H9 (cell line): ENCODE measurements at regions not wholly inside any gene's neighbourhood (a gene's known extent, or its start where the extent isn't known, plus 50 kb on each side); places are given as distances from the start of the nearest gene placed in this dataset.

ENCODE experiments used
- DNase-seq: peaks from one replicate; pipeline ENCODE4 v3.0.0-alpha.2; 2017
- H2AFZ ChIP-seq: one replicate; pipeline ENCODE4 v1.6.1; 2013; ENCODE audit warnings: mild to moderate bottlenecking, low read length, control low read depth, moderate library complexity
- H2AK5ac ChIP-seq: 2 replicates; pipeline ENCODE4 v1.6.1; 2013; ENCODE audit warnings: low read length, control low read depth, mixed read lengths; ENCODE audit not compliant: insufficient read length
- H2BK120ac ChIP-seq: one replicate; pipeline ENCODE4 v1.6.1; 2013; ENCODE audit warnings: low read depth, mild to moderate bottlenecking, low read length, control low read depth, inconsistent platforms; ENCODE audit not compliant: poor library complexity, severe bottlenecking
- H2BK12ac ChIP-seq: 2 replicates; pipeline ENCODE4 v1.6.1; 2013; ENCODE audit warnings: low read length, control low read depth, mixed read lengths, low read depth; ENCODE audit not compliant: insufficient read length
- H2BK15ac ChIP-seq: 2 replicates; pipeline ENCODE4 v1.6.1; 2013; ENCODE audit warnings: low read depth, low read length, control low read depth
- H2BK20ac ChIP-seq: one replicate; pipeline ENCODE4 v1.6.1; 2013; ENCODE audit warnings: low read depth, mild to moderate bottlenecking, low read length, control low read depth, inconsistent platforms; ENCODE audit not compliant: poor library complexity, severe bottlenecking
- H2BK5ac ChIP-seq: 2 replicates; pipeline ENCODE4 v1.6.1; 2013; ENCODE audit warnings: low read length, control low read depth, mixed read lengths; ENCODE audit not compliant: insufficient read length
- H3K14ac ChIP-seq: 2 replicates; pipeline ENCODE4 v1.6.1; 2013; ENCODE audit warnings: low read length, control low read depth; ENCODE audit not compliant: insufficient read depth
- H3K18ac ChIP-seq: 2 replicates; pipeline ENCODE4 v1.6.1; 2013; ENCODE audit warnings: low read depth, mild to moderate bottlenecking, mixed read lengths, low read length, control low read depth; ENCODE audit not compliant: insufficient read length
- H3K23ac ChIP-seq: 2 replicates; pipeline ENCODE4 v1.6.1; 2013; ENCODE audit warnings: low read length, control low read depth, mixed read lengths, low read depth; ENCODE audit not compliant: insufficient read length
- H3K23me2 ChIP-seq: 2 replicates; pipeline ENCODE4 v1.6.1; 2013; ENCODE audit warnings: low read depth, mild to moderate bottlenecking, mixed read lengths, low read length, control low read depth; ENCODE audit not compliant: insufficient read length, poor library complexity, severe bottlenecking
- H3K27ac ChIP-seq: 2 replicates; pipeline ENCODE4 v1.5.1; 2013; ENCODE audit warnings: low read length, control low read depth, mixed read lengths, low read depth; ENCODE audit not compliant: insufficient read length
- H3K27me3 ChIP-seq: 2 replicates; pipeline ENCODE4 v1.6.1; 2013; ENCODE audit warnings: low read length, control low read depth, inconsistent platforms; ENCODE audit not compliant: insufficient read depth
- H3K4ac ChIP-seq: 2 replicates; pipeline ENCODE4 v1.6.1; 2013; ENCODE audit warnings: low read depth, mild to moderate bottlenecking, control low read depth, inconsistent platforms, low read length, moderate library complexity
- H3K4me1 ChIP-seq: 2 replicates; pipeline ENCODE4 v1.6.1; 2013; ENCODE audit warnings: low read length, control low read depth, inconsistent platforms; ENCODE audit not compliant: insufficient read depth
- H3K4me2 ChIP-seq: 2 replicates; pipeline ENCODE4 v1.6.1; 2013; ENCODE audit warnings: low read length, control low read depth, mixed read lengths; ENCODE audit not compliant: insufficient read length, insufficient read depth
- H3K56ac ChIP-seq: 2 replicates; pipeline ENCODE4 v1.6.1; 2013; ENCODE audit warnings: low read depth, mild to moderate bottlenecking, mixed read lengths, low read length, control low read depth; ENCODE audit not compliant: insufficient read length
- H3K79me1 ChIP-seq: 2 replicates; pipeline ENCODE4 v1.6.1; 2013; ENCODE audit warnings: low read depth, mild to moderate bottlenecking, moderate library complexity, low read length, control low read depth, inconsistent platforms; ENCODE audit not compliant: insufficient read depth, poor library complexity, severe bottlenecking
- H3K79me2 ChIP-seq: 2 replicates; pipeline ENCODE4 v1.6.1; 2013; ENCODE audit warnings: low read length, control low read depth, inconsistent platforms; ENCODE audit not compliant: insufficient read depth
- H3K9ac ChIP-seq: 2 replicates; pipeline ENCODE4 v1.6.1; 2013; ENCODE audit warnings: low read length, control low read depth, mixed read lengths; ENCODE audit not compliant: insufficient read length; ENCODE audit errors: extremely low read depth
- H3K9me3 ChIP-seq: one replicate; pipeline ENCODE4 v1.6.1; 2013; ENCODE audit warnings: low read depth, low read length, inconsistent platforms; ENCODE audit not compliant: control insufficient read depth
- H3T11ph ChIP-seq: one replicate; pipeline ENCODE4 v1.6.1; 2013; ENCODE audit warnings: mild to moderate bottlenecking, low read length, control low read depth, inconsistent platforms
- H4K20me1 ChIP-seq: one replicate; pipeline ENCODE4 v1.6.1; 2013; ENCODE audit not compliant: control insufficient read depth, insufficient read length, insufficient read depth
- H4K5ac ChIP-seq: 2 replicates; pipeline ENCODE4 v1.6.1; 2013; ENCODE audit warnings: low read depth, mild to moderate bottlenecking, mixed read lengths, low read length, control low read depth; ENCODE audit not compliant: insufficient read length
- H4K8ac ChIP-seq: replicated peaks from 2 replicates; pipeline ENCODE4 v1.6.1; 2013; ENCODE audit warnings: low read length, control low read depth, mixed read lengths, low read depth; ENCODE audit not compliant: insufficient read length
- H4K91ac ChIP-seq: 2 replicates; pipeline ENCODE4 v1.6.1; 2013; ENCODE audit warnings: low read depth, mild to moderate bottlenecking, moderate library complexity, mixed read lengths, low read length, control low read depth; ENCODE audit not compliant: insufficient read length
- H3K27ac Mint-ChIP-seq, 3 experiments: 2 replicates in 2 of 3; 3 replicates in 1 of 3; pipeline ENCODE4 v1.8.0; 2020 to 2021; ENCODE audit warnings: mixed read lengths in 3 of 3, mild to moderate bottlenecking in 1 of 3, moderate library complexity in 1 of 3
- H3K27me3 Mint-ChIP-seq: 2 replicates; pipeline ENCODE4 v1.8.0; 2021; ENCODE audit warnings: low read depth, mild to moderate bottlenecking, moderate library complexity, mixed read lengths
- H3K36me3 Mint-ChIP-seq, 3 experiments: 2 replicates in 2 of 3; 3 replicates in 1 of 3; pipeline ENCODE4 v1.8.0; 2020 to 2021; ENCODE audit warnings: low read depth in 3 of 3, mixed read lengths in 3 of 3; ENCODE audit not compliant: insufficient read depth in 1 of 3
- H3K4me1 Mint-ChIP-seq, 2 experiments: 2 replicates each; pipeline ENCODE4 v1.8.0; 2020; ENCODE audit warnings: mixed read lengths in 2 of 2
- H3K4me3 Mint-ChIP-seq, 2 experiments: 2 replicates in 1 of 2; 3 replicates in 1 of 2; pipeline ENCODE4 v1.8.0; 2020 to 2021; ENCODE audit warnings: mild to moderate bottlenecking in 2 of 2, mixed read lengths in 2 of 2, moderate library complexity in 1 of 2
- H3K9me3 Mint-ChIP-seq, 2 experiments: 2 replicates in 1 of 2; 3 replicates in 1 of 2; pipeline ENCODE4 v1.8.0; 2020; ENCODE audit warnings: mild to moderate bottlenecking in 2 of 2, mixed read lengths in 2 of 2, moderate library complexity in 1 of 2
- WGBS: extraction: QIAGEN DNeasy Blood & Tissue Kit; methylation state at CpG from one replicate; pipeline ENCODE4 v1.1.7; 2013; ENCODE audit warnings: missing lambda C conversion rate, low lambda C conversion rate, mixed read lengths; ENCODE audit not compliant: insufficient read length; ENCODE audit errors: extremely low coverage; 5-methylcytosine and 5-hydroxymethylcytosine counted together
- TF ChIP-seq, protein P1 (sequence below): fragments of 200-600 bp; sonication (generic); conservative IDR thresholded peaks from 3 replicates; pipeline ENCODE4 v1.8.0; 2021; ENCODE audit warnings: antibody characterized with exemption, mild to moderate bottlenecking

DNA sequence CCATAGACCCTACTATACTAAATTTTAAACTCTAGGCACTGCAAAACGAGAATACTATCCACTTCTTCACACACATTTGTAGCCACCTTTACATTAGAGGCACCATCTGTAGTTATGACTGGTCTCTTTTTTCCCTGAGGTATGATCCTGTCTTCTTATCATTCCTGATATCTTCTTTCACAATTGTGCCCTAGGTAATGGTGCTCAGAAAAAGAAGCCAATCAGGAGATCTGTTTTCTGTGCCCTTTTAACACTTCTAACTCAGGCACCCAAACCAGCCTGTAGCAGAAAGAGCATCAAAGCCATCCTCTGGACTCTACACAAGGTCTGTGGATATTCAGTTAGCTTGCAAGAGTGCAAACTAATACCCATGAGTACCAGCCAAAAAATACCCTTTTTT, 149.7 kb upstream of the SGK1 start:
- no peak overlapping the region for H2AFZ ChIP-seq
- no peak overlapping the region for H2BK20ac ChIP-seq
- Mint-ChIP-seq H3K36me3 (no peaks in the 10 kb centered on the region), H3K27me3 (no peaks in the 10 kb centered on the region), H3K9me3 (no peaks in the 10 kb centered on the region; a peak in 1 of 5 replicates), H3K4me3 (no peak overlapping the region), H3K27ac (no peak overlapping the region; a peak in 1 of 7 replicates), H3K4me1 (peaks cover 4 to 5% of the 10 kb centered on the region in 2 experiments)
- H3K9ac ChIP-seq, result no peak overlapping the region
- WGBS, result no CpG with 5 or more reads among the region's 1 CpG
- no peak overlapping the region for H3K23ac ChIP-seq
- H4K91ac ChIP-seq, result no peak overlapping the region
- no peaks in the 10 kb centered on the region for H4K20me1 ChIP-seq
- no peaks in the 10 kb centered on the region for H3K23me2 ChIP-seq
- no peak for DNase-seq
- no peaks in the 10 kb centered on the region for H3K79me1 ChIP-seq
- no peak overlapping the region for H4K8ac ChIP-seq
- H3K4me2 ChIP-seq, result no peak overlapping the region
- H2BK120ac ChIP-seq, result no peak overlapping the region
- no peak overlapping the region for H2BK12ac ChIP-seq
- no peak overlapping the region for H3K4ac ChIP-seq
- H3K56ac ChIP-seq, result no peak overlapping the region
- H2AK5ac ChIP-seq, result no peak overlapping the region
- H2BK5ac ChIP-seq, result no peak overlapping the region
- no peak overlapping the region for H3T11ph ChIP-seq
- no peak overlapping the region for H3K27ac ChIP-seq
- no peak overlapping the region for H4K5ac ChIP-seq
- TF ChIP-seq, protein P1, sequence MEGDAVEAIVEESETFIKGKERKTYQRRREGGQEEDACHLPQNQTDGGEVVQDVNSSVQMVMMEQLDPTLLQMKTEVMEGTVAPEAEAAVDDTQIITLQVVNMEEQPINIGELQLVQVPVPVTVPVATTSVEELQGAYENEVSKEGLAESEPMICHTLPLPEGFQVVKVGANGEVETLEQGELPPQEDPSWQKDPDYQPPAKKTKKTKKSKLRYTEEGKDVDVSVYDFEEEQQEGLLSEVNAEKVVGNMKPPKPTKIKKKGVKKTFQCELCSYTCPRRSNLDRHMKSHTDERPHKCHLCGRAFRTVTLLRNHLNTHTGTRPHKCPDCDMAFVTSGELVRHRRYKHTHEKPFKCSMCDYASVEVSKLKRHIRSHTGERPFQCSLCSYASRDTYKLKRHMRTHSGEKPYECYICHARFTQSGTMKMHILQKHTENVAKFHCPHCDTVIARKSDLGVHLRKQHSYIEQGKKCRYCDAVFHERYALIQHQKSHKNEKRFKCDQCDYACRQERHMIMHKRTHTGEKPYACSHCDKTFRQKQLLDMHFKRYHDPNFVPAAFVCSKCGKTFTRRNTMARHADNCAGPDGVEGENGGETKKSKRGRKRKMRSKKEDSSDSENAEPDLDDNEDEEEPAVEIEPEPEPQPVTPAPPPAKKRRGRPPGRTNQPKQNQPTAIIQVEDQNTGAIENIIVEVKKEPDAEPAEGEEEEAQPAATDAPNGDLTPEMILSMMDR, result no peak
- no peak overlapping the region for H3K14ac ChIP-seq
- H3K27me3 ChIP-seq, result no peaks in the 10 kb centered on the region
- no peak overlapping the region for H3K18ac ChIP-seq
- no peak overlapping the region for H2BK15ac ChIP-seq
- no peaks in the 10 kb centered on the region for H3K9me3 ChIP-seq
- no peaks in the 10 kb centered on the region for H3K4me1 ChIP-seq
- H3K79me2 ChIP-seq, result no peaks in the 10 kb centered on the region
